PFSK-1 (cell line): ENCODE measurements at regions not wholly inside any gene's neighbourhood (a gene's known extent, or its start where the extent isn't known, plus 50 kb on each side); places are given as distances from the start of the nearest gene placed in this dataset.

Source experiments
- FOXP2 ChIP-seq: optimal IDR thresholded peaks from 2 replicates; pipeline ENCODE3; 2011; ENCODE audit warnings: borderline replicate concordance, control low read depth, inconsistent platforms; ENCODE audit not compliant: insufficient read depth; ENCODE audit errors: extremely low read length, extremely low read depth
- POLR2AphosphoS5 ChIP-seq: IDR thresholded peaks from 2 replicates; pipeline ENCODE4 v1.6.1; 2012; ENCODE audit warnings: low read depth, mild to moderate bottlenecking, control low read depth, low read length, moderate library complexity
- REST ChIP-seq, 2 experiments: IDR thresholded peaks; 2 replicates each; pipeline versions ENCODE4 v1.6.1 to v1.8.0; 2011 to 2012; ENCODE audit warnings: low read depth in 2 of 2, low read length in 2 of 2, control low read depth in 1 of 2, inconsistent platforms in 1 of 2, mild to moderate bottlenecking in 1 of 2, moderate library complexity in 1 of 2; ENCODE audit not compliant: insufficient read depth in 1 of 2
- SIN3A ChIP-seq: IDR thresholded peaks from 2 replicates; pipeline ENCODE4 v1.6.1; 2012; ENCODE audit warnings: mild to moderate bottlenecking, low read length, moderate library complexity, borderline replicate concordance; ENCODE audit not compliant: insufficient read depth
- TAF1 ChIP-seq: IDR thresholded peaks from 2 replicates; pipeline ENCODE4 v1.6.1; 2012; ENCODE audit warnings: low read length, control low read depth, borderline replicate concordance; ENCODE audit not compliant: insufficient read depth

- TF ChIP-seq POLR2AphosphoS5 (no peak), TAF1 (no peak), SIN3A (no peak), FOXP2 (no peak), REST (IDR thresholded peaks at IDR 0.05; ENCODE audit: insufficient read depth in 1 of 2, low read depth in 2 of 2, low read length in 2 of 2) (no peak)
Observed at GRCh38 chr9:90325913-90326653, 316.5 kb downstream of the DIRAS2 start.

- no peak for TF ChIP-seq POLR2AphosphoS5
Observed at GRCh38 chr9:90330231-90330630, 312.4 kb downstream of the DIRAS2 start.

GRCh38 chr9:90331826-90332575 is 310.6 kb downstream of the DIRAS2 start:
- TF ChIP-seq REST (IDR thresholded peaks at IDR 0.05; ENCODE audit: insufficient read depth in 1 of 2, low read depth in 2 of 2, low read length in 2 of 2) (no peak), FOXP2 (no peak), SIN3A (no peak)

GRCh38 chr9:90333226-90333625 is 309.4 kb downstream of the DIRAS2 start:
- TF ChIP-seq REST (IDR thresholded peaks at IDR 0.05; ENCODE audit: insufficient read depth in 1 of 2, low read depth in 2 of 2, low read length in 2 of 2), result no peak
- no peak for TF ChIP-seq TAF1
- TF ChIP-seq POLR2AphosphoS5, result no peak
- no peak for TF ChIP-seq SIN3A
- TF ChIP-seq FOXP2, result no peak

GRCh38 chr9:90340421-90340820 is 302.2 kb downstream of the DIRAS2 start:
- no peak for TF ChIP-seq FOXP2
- no peak for TF ChIP-seq SIN3A
- no peak for TF ChIP-seq TAF1
- no peak for TF ChIP-seq POLR2AphosphoS5

GRCh38 chr9:90342607-90343006 is 300.0 kb downstream of the DIRAS2 start:
- TF ChIP-seq REST (IDR thresholded peaks at IDR 0.05; ENCODE audit: insufficient read depth in 1 of 2, low read depth in 2 of 2, low read length in 2 of 2) (no peak), TAF1 (no peak), SIN3A (no peak), FOXP2 (no peak), POLR2AphosphoS5 (no peak)
